ENCODE measurements at regions not wholly inside any gene's neighbourhood (a gene's known extent, or its start where the extent isn't known, plus 50 kb on each side); places are given as distances from the start of the nearest gene placed in this dataset.

DNA sequence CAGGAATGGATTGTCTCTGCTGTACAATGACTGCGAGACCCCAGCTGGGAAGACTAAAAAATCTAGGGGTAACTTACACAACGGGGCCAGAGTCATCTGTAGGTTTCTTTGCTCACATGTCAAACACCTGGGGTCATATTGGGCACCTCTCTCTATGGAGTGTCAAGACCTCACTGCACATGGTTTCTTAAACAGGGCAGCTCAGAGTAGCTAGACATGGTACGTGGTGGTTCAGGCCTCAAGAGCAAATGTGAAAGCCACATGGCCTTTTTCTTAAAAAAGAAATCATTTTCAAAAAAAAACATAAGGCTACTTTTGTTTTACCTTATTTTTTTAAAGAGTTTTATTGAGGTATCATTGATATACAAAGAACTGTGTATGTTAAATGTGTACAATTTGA lies 162.2 kb upstream of the ITGB1 start:
- ChIA-PET POLR2A (no interaction called here), CTCF (no interaction called here)
- intact Hi-C loops (cut with micrococcal nuclease; ENCODE audit: unreplicated experiment) = no loop called here

DNA sequence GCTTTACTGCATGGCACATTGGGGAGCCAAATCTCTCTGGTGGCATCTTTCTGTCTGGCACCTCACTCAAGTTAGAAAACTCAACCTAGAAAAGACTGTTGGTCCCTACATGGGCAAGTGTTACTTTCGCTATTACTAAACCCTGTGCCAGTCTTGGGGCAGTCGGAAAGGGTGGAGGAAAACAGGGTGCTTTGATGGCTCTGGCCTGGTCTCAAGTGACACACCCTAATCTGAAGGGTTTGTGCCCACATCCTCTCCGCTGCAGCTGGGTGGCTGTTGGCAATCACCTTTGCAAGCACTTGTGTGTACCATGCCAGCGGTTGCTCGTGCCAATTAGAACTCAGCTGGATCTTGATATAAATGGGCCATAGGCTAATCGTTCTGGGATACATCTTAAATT lies 159.8 kb upstream of the ITGB1 start:
- Histone ChIP-seq H3K4me3 (ENCODE audit: low read depth in 2 of 2, low read length in 2 of 2) (no peak overlapping the region), H3K27ac (ENCODE audit: low read length) (peak overlapping the region; percentile 18; the same call in 1 of the 2 replicates), H3K4me1 (ENCODE audit: control insufficient read depth, insufficient read depth, low read length) (peaks cover 14% of the 10 kb centered on the region), H3K27me3 (ENCODE audit: control insufficient read depth, insufficient read depth, low read length) (no peaks in the 10 kb centered on the region), H3K9me3 (ENCODE audit: control insufficient read depth, insufficient read depth, low read depth, low read length) (no peaks in the 10 kb centered on the region), H3K36me3 (ENCODE audit: control insufficient read depth, insufficient read depth, low read length) (no peaks in the 10 kb centered on the region)
- in situ Hi-C loops (cut with HindIII; ENCODE audit: low pct_unique_long_range_greater_than_20kb, low sequenced_read_pairs) (no loop called here), intact Hi-C loops (cut with micrococcal nuclease; ENCODE audit: unreplicated experiment) (no loop called here)
- TF ChIP-seq, protein P1, sequence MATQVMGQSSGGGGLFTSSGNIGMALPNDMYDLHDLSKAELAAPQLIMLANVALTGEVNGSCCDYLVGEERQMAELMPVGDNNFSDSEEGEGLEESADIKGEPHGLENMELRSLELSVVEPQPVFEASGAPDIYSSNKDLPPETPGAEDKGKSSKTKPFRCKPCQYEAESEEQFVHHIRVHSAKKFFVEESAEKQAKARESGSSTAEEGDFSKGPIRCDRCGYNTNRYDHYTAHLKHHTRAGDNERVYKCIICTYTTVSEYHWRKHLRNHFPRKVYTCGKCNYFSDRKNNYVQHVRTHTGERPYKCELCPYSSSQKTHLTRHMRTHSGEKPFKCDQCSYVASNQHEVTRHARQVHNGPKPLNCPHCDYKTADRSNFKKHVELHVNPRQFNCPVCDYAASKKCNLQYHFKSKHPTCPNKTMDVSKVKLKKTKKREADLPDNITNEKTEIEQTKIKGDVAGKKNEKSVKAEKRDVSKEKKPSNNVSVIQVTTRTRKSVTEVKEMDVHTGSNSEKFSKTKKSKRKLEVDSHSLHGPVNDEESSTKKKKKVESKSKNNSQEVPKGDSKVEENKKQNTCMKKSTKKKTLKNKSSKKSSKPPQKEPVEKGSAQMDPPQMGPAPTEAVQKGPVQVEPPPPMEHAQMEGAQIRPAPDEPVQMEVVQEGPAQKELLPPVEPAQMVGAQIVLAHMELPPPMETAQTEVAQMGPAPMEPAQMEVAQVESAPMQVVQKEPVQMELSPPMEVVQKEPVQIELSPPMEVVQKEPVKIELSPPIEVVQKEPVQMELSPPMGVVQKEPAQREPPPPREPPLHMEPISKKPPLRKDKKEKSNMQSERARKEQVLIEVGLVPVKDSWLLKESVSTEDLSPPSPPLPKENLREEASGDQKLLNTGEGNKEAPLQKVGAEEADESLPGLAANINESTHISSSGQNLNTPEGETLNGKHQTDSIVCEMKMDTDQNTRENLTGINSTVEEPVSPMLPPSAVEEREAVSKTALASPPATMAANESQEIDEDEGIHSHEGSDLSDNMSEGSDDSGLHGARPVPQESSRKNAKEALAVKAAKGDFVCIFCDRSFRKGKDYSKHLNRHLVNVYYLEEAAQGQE (IDR thresholded peaks at IDR 0.05; ENCODE audit: insufficient read depth in 1 of 2, low read depth in 2 of 2, low read length in 1 of 2) = no peak
- TF ChIP-seq, protein P2, sequence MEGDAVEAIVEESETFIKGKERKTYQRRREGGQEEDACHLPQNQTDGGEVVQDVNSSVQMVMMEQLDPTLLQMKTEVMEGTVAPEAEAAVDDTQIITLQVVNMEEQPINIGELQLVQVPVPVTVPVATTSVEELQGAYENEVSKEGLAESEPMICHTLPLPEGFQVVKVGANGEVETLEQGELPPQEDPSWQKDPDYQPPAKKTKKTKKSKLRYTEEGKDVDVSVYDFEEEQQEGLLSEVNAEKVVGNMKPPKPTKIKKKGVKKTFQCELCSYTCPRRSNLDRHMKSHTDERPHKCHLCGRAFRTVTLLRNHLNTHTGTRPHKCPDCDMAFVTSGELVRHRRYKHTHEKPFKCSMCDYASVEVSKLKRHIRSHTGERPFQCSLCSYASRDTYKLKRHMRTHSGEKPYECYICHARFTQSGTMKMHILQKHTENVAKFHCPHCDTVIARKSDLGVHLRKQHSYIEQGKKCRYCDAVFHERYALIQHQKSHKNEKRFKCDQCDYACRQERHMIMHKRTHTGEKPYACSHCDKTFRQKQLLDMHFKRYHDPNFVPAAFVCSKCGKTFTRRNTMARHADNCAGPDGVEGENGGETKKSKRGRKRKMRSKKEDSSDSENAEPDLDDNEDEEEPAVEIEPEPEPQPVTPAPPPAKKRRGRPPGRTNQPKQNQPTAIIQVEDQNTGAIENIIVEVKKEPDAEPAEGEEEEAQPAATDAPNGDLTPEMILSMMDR (IDR thresholded peaks at IDR 0.05) = no peak
- TF ChIP-seq TCF7L2 (IDR thresholded peaks at IDR 0.05; ENCODE audit: low read depth, low read length) = no peak
- no peak for TF ChIP-seq SIN3A (IDR thresholded peaks at IDR 0.05; ENCODE audit: borderline replicate concordance, insufficient read depth, low read depth, low read length)
- TF ChIP-seq POLR2AphosphoS5 (IDR thresholded peaks at IDR 0.05; ENCODE audit: low read depth, low read length) = no peak
- ATAC-seq = no peak
- POLR2A ChIA-PET = no interaction called here
- DNase-seq (ENCODE audit: low read depth, low spot score) = no peak
- CTCF ChIA-PET = no interaction called here
- BruUV-seq (replicated peaks) = no TSS peak

More for the DNA sequence above, 162.2 kb upstream of the ITGB1 start:
- no TSS peak for BruUV-seq (replicated peaks)
- peak overlapping the region; percentile 72 for H3K27ac ChIP-seq (ENCODE audit: low read length)
- no peak overlapping the region for H3K4me3 ChIP-seq (ENCODE audit: low read depth in 2 of 2, low read length in 2 of 2)
- TF ChIP-seq POLR2AphosphoS5 (IDR thresholded peaks at IDR 0.05; ENCODE audit: low read depth, low read length) (no peak), TCF7L2 (IDR thresholded peaks at IDR 0.05; ENCODE audit: low read depth, low read length) (no peak), SIN3A (IDR thresholded peaks at IDR 0.05; ENCODE audit: borderline replicate concordance, insufficient read depth, low read depth, low read length) (no peak)
- TF ChIP-seq, protein P1 (IDR thresholded peaks at IDR 0.05; ENCODE audit: insufficient read depth in 1 of 2, low read depth in 2 of 2, low read length in 1 of 2) = no peak
- TF ChIP-seq, protein P2 (IDR thresholded peaks at IDR 0.05) = no peak
- no peaks in the 10 kb centered on the region for H3K27me3 ChIP-seq (ENCODE audit: control insufficient read depth, insufficient read depth, low read length)
- ATAC-seq = no peak
- in situ Hi-C loops (cut with HindIII; ENCODE audit: low pct_unique_long_range_greater_than_20kb, low sequenced_read_pairs) = no loop called here
- no peaks in the 10 kb centered on the region for H3K36me3 ChIP-seq (ENCODE audit: control insufficient read depth, insufficient read depth, low read length)
- no peaks in the 10 kb centered on the region for H3K9me3 ChIP-seq (ENCODE audit: control insufficient read depth, insufficient read depth, low read depth, low read length)
- no peak for DNase-seq (ENCODE audit: low read depth, low spot score)
- H3K4me1 ChIP-seq (ENCODE audit: control insufficient read depth, insufficient read depth, low read length) = peaks cover 20% of the 10 kb centered on the region
